ENCODE measurements at regions not wholly inside any gene's neighbourhood (a gene's known extent, or its start where the extent isn't known, plus 50 kb on each side); places are given as distances from the start of the nearest gene placed in this dataset.

DNA sequence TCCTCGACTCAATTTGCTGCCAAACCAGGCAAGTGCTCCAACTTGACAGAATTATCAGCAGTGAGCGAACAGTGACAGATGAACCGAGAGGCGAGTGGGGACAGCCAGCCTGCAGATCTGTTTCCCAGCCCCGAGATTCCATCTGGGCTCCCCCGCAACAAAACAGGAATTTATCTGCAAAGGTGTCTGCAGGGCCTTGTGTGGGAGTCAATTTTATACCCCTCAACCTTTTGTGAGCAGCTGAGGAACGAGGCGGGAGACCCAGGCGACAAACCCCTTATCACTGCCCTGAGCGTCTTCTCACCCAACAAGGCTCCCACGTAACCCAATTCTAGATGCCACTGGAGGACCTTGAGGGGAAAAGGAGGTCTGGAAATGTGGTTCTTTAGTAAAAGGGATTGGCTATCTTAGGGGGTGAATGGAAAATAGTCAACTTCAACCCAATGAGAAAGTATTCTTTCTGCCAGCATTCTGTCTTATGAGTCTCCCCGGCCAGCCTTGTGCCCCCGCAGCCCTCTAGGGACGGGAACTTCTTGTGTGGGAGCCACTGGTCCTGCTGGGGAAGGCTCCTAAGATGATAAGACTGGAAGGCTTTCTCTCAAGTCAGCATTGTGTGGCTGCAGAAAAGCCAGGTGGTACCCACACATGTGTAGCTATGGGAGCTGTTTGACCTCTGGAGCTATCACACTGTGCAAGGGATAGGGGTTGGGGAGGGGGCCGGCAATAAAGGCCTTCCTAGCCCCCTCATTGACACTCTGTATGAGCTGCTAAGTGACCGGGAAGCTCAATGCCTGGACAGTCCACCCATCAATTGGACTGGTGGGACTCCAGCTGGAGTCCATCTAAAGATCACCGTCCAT lies 527.9 kb downstream of the SHQ1 start:
- no peak for DNase-seq

DNA sequence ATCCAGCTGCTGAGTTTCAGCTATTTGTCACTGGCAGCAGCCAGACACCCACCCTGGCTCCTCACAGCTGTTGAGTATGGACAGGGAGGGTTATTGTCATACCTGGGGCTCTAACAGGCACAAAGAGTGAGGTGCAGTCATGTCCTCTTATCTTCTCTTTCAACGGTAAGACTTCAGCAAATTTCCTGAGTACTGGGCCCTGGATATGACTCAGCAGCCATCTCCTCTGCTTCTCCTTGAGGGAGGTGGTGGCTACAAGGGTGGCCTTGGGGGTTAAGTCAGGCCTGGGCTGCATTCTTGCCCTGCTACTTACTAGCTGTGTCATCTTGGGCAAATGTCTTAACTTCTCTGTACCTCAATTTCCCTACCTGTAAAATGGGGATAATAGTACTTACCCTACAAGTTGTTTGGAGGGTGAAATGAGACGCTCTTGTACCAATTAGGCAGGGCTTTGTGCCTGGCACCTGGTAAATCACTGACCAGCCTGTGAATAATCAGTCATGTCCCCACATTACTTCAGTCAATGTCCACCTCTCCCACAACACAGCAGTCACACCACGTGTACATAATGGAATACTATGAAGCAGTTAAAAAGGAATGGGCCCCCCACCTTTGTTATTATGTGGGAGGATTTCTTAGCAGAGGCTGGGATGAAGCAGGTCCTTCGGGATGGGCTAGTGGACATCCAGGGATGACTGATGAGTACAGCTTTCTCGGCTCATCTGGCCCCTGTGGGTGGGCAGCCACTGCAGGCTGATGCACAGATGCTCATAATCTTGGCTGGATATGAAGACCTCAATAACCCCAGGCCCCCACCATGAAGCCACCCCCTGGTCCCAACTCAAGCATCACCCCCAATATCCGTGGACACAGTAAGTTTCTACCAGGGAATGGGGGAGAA lies 528.8 kb downstream of the SHQ1 start:
- no peak for DNase-seq

GRCh38 chr3:72318504-72319193 lies 529.6 kb downstream of the SHQ1 start:
- DNase-seq, result no peak

- no peak for DNase-seq
Observed at GRCh38 chr3:72317491-72317890, 530.8 kb downstream of the SHQ1 start.

- DNase-seq, result no peak
Observed at GRCh38 chr3:72316501-72317279, 531.6 kb downstream of the SHQ1 start.

GRCh38 chr3:72313308-72313707 lies 528.4 kb upstream of the PROK2 start:
- DNase-seq, result no peak

GRCh38 chr3:72312339-72312738 lies 527.4 kb upstream of the PROK2 start:
- DNase-seq, result no peak

GRCh38 chr3:72311425-72311824 lies 526.5 kb upstream of the PROK2 start:
- no peak for DNase-seq

GRCh38 chr3:72310419-72311380 lies 525.8 kb upstream of the PROK2 start:
- DNase-seq, result no peak

GRCh38 chr3:72309661-72310418 lies 524.9 kb upstream of the PROK2 start:
- no peak for DNase-seq

- no peak for DNase-seq
Observed at GRCh38 chr3:72308641-72309040, 523.7 kb upstream of the PROK2 start.

- DNase-seq, result no peak
Observed at GRCh38 chr3:72307438-72308115, 522.6 kb upstream of the PROK2 start.

- DNase-seq, result no peak
Observed at GRCh38 chr3:72306800-72307341, 521.9 kb upstream of the PROK2 start.

GRCh38 chr3:72303926-72304325 lies 519.0 kb upstream of the PROK2 start:
- DNase-seq, result no peak

- no peak for DNase-seq
Observed at GRCh38 chr3:72301779-72302178, 516.8 kb upstream of the PROK2 start.

DNA sequence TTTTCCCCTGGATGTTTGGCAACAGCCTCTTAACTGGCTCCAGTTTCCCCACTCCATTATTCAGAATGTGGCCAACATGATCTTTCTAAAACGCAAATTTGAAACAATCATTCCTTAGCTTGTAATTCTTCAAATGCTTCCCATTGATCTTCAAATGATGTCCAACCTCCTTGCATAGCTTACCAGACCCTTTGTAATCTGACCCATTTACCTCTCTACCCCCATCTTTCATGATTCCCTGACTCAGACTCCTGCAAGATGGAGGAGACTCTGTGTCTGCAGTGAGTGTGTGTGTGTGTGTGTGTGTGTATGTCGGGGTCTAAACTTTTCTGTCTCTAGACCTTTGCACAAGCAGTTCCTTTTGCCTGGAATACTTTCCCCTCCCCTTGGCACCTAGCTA lies 515.7 kb upstream of the PROK2 start:
- no peak for DNase-seq

- no peak for DNase-seq
Observed at GRCh38 chr3:72299823-72300222, 514.9 kb upstream of the PROK2 start.

GRCh38 chr3:72299321-72299802 lies 514.4 kb upstream of the PROK2 start:
- no peak for DNase-seq
